ENCODE measurements at regions not wholly inside any gene's neighbourhood (a gene's known extent, or its start where the extent isn't known, plus 50 kb on each side); places are given as distances from the start of the nearest gene placed in this dataset.

DNA sequence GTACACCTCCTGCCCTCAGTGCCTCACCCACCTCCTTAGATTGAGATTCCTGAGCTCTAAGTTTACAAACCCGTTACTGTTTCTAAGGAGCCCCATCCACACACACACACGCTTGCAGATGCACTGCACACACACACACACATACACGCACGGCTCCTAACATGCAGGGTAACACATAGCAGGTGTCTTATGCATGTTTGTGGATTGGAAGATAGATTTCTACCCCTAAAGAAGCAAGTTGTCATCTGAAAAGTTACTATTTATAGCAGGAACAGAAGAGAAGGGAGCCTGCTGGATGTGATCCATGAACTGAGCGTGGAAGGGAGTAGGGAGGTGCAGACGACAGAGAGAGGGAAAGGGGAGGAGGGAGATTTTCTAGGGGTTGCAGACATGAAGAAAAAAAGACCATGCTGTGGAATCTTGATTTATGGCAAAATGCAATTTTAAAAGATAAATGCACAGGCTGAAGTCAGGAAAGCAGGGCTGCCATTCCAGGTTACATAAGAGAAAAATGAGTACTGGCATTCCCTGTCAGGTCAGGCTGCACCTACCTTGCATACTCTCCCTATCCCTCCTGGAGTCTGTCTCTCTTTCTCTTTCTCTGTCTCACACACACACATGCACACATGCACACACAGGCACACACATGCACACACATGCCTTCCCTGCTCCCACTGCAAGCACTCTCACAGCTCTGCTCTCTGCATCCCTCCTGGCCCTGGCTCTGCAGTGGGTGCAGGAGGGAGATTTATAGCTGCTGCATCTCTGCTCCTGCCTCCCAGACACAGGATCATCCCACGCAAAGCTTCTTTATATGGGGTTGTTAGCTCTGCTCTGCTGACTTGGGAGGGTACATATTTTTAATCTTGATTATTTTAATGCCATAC is 192.6 kb upstream of the MYT1L start:
- in situ Hi-C loops (cut with MboI; ENCODE audit: low sequenced_read_pairs in 4 of 4) (no loop called here), intact Hi-C loops (cut with DNase I; ENCODE audit: low total_unique reads) (no loop called here)
- no peak for TF ChIP-seq POLR2A (IDR thresholded peaks at IDR 0.05)
- TF ChIP-seq, protein P1, sequence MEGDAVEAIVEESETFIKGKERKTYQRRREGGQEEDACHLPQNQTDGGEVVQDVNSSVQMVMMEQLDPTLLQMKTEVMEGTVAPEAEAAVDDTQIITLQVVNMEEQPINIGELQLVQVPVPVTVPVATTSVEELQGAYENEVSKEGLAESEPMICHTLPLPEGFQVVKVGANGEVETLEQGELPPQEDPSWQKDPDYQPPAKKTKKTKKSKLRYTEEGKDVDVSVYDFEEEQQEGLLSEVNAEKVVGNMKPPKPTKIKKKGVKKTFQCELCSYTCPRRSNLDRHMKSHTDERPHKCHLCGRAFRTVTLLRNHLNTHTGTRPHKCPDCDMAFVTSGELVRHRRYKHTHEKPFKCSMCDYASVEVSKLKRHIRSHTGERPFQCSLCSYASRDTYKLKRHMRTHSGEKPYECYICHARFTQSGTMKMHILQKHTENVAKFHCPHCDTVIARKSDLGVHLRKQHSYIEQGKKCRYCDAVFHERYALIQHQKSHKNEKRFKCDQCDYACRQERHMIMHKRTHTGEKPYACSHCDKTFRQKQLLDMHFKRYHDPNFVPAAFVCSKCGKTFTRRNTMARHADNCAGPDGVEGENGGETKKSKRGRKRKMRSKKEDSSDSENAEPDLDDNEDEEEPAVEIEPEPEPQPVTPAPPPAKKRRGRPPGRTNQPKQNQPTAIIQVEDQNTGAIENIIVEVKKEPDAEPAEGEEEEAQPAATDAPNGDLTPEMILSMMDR (IDR thresholded peaks at IDR 0.05 in 4 of 5, conservative IDR thresholded peaks at IDR 0.05 in 1 of 5): no peak
- Histone ChIP-seq H3K4me3 (no peak overlapping the region), H3K4me1 (peaks cover 0 to 8% of the 10 kb centered on the region in 2 donors), H3K9me3 (no peaks in the 10 kb centered on the region), H3K27me3 (no peaks in the 10 kb centered on the region), H3K27ac (no peak overlapping the region), H3K36me3 (no peaks in the 10 kb centered on the region)
- ATAC-seq: no peak
- no peak for DNase-seq

DNA sequence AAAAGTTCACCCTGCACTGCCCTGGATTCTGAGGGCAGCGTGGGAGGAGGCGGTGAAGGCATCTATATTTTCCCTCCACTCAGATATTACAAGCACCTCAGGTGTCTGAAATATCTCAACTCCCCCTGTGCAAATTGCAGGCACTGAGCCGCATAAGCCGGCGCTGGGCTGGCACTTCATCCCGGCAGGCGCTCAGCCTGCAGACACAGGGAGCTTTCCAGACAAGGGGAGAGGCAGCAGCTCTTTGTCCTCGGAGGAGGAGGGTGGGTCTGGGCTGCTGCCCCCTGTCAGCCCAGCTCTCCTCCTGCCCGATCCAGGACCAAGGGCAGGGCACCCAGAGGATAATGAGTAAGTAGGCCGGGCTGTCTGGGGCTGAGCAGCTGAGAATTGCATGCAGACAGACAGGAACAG is 189.3 kb upstream of the MYT1L start:
- no peak for DNase-seq
- TF ChIP-seq, protein P1 (IDR thresholded peaks at IDR 0.05 in 4 of 5, conservative IDR thresholded peaks at IDR 0.05 in 1 of 5): no peak
- TF ChIP-seq POLR2A (IDR thresholded peaks at IDR 0.05): no peak

DNA sequence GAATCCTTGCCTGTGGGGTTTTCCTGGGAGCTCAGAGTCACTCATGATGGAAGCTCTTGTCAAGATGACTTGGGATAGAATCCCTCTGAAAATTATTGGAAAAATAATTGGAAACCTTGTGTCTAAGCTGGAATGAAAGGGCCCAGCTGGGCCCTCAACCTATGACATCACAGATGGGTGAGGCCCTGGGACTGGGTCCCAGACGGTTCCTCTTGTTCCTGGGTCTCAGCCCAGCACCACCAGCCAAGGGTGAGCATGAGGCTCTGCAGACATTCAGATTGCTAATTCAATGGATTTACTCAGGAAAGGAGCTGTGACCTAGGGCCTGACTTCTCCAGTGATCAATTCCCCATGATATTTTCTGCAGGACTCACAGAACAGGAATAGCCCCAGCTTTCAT is 188.3 kb upstream of the MYT1L start:
- Histone ChIP-seq H3K4me3 (no peak overlapping the region), H3K27ac (no peak overlapping the region), H3K27me3 (no peaks in the 10 kb centered on the region), H3K36me3 (no peaks in the 10 kb centered on the region), H3K4me1 (peaks cover 0 to 4% of the 10 kb centered on the region in 2 donors), H3K9me3 (no peaks in the 10 kb centered on the region)
- no peak for ATAC-seq
- intact Hi-C loops (cut with DNase I; ENCODE audit: low total_unique reads): no loop called here
- in situ Hi-C loops (cut with MboI; ENCODE audit: low sequenced_read_pairs in 4 of 4): no loop called here
- TF ChIP-seq, protein P1 (IDR thresholded peaks at IDR 0.05 in 4 of 5, conservative IDR thresholded peaks at IDR 0.05 in 1 of 5): no peak
- no peak for TF ChIP-seq POLR2A (IDR thresholded peaks at IDR 0.05)
- no peak for DNase-seq

More for the DNA sequence above, 189.3 kb upstream of the MYT1L start:
- Histone ChIP-seq H3K36me3 (no peaks in the 10 kb centered on the region), H3K4me1 (peaks cover 0 to 4% of the 10 kb centered on the region in 2 donors), H3K4me3 (no peak overlapping the region), H3K9me3 (no peaks in the 10 kb centered on the region), H3K27me3 (no peaks in the 10 kb centered on the region), H3K27ac (no peak overlapping the region)
- in situ Hi-C loops (cut with MboI; ENCODE audit: low sequenced_read_pairs in 4 of 4) (no loop called here), intact Hi-C loops (cut with DNase I; ENCODE audit: low total_unique reads) (no loop called here)
- ATAC-seq: no peak

DNA sequence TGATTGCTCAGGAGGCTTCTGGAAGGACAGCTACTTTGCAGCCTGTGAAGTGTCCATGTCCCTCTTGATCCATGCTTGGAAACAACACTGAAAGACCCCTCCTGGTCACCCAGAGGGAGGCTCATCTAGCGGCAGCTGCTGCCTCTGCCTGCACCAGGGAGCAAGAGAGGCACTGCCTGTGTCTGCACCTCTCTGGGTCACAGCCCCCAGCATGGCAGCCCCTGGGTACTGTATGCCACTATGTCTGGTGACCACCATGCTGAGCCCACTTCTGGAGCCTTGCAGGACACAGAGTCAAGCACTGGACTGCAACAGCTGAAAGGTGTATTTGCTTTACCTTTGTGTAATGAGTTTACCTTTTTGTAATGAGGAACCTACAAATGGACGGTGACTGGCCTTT is 186.3 kb upstream of the MYT1L start:
- intact Hi-C loops (cut with DNase I; ENCODE audit: low total_unique reads): no loop called here
- TF ChIP-seq POLR2A (IDR thresholded peaks at IDR 0.05): no peak
- TF ChIP-seq, protein P1 (IDR thresholded peaks at IDR 0.05 in 4 of 5, conservative IDR thresholded peaks at IDR 0.05 in 1 of 5): no peak
- in situ Hi-C loops (cut with MboI; ENCODE audit: low sequenced_read_pairs in 4 of 4): no loop called here
- H3K36me3 ChIP-seq: no peaks in the 10 kb centered on the region
- H3K9me3 ChIP-seq: no peaks in the 10 kb centered on the region
- H3K4me3 ChIP-seq: no peak overlapping the region
- no peak overlapping the region for H3K27ac ChIP-seq
- no peaks in the 10 kb centered on the region for H3K4me1 ChIP-seq
- DNase-seq: no peak
- no peak for ATAC-seq
- no peaks in the 10 kb centered on the region for H3K27me3 ChIP-seq

All from gastrocnemius medialis (tissue), 4 donors.